CD4-positive, alpha-beta T cell treated with Interleukin-6 for 4 hours (primary cell): ENCODE measurements at regions not wholly inside any gene's neighbourhood (a gene's known extent, or its start where the extent isn't known, plus 50 kb on each side); places are given as distances from the start of the nearest gene placed in this dataset.
"Not testable (repeated sequence)": the region's sequence is repeated elsewhere in the genome, so short reads cannot be mapped to it uniquely, and the experiment has no call there.

Experiments
- DNase-seq: peaks from one replicate; pipeline ENCODE4 v3.0.0-alpha.2; 2020; ENCODE audit warnings: mixed read lengths

DNA sequence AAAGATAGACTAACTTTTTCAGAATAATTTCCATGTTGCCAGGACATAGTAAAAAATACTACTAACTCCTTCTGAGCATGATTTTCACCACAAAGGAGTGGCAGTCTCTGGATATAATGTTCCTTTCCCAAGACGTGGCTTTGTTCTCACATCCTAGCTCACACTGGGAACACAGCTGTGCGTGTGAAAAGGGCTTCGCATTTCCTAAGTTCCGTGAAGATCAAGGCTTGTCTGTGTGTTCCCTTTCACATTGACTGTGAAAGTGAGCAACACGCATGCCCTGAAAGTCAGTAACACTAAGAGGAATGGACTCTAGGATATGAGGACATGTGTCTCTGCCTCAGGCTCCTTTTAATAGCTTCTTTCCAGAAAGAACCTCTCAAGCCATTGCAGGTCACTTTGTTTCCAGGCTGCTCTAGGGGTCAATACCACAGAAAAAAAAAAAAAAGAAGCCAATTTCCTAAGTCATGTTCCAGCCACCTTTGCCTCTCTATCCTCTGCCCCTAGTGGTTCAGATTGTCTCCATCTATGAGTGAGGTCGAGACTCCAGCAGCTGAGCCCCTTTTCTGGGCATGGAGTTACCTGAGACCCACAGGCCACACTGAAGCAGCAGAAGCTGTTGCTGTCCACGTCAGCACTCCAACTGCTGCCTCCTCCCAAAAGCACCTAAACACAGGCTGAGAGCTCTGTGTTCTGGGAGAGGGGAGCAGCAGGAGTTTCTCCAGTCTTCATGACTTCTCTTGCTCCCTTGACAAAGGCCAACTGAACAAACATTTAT lies 355.9 kb downstream of the RSL24D1 start:
- no peak for DNase-seq

DNA sequence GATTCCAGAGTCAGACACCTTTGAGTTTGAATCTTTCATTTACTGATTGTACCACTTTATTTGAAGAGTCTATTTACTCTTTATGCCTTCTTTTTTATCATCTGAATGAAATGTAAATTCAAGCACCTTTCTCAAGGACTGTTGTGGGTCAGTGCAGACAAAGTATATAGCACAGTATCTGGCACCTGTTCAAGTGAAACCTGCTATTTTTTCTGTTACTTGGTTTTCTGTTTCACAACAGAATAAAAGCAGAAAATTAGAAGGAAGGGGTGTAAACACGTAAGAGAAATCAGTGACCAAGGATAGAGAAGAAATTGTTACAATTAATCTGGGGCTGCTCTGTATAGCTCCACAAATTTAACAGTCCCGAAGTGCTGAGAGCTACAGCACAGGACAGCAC lies 357.4 kb downstream of the RSL24D1 start:
- no peak for DNase-seq

- no peak for DNase-seq
Measured at GRCh38 chr15:54836052-54836795, 360.5 kb downstream of the RSL24D1 start.

DNA sequence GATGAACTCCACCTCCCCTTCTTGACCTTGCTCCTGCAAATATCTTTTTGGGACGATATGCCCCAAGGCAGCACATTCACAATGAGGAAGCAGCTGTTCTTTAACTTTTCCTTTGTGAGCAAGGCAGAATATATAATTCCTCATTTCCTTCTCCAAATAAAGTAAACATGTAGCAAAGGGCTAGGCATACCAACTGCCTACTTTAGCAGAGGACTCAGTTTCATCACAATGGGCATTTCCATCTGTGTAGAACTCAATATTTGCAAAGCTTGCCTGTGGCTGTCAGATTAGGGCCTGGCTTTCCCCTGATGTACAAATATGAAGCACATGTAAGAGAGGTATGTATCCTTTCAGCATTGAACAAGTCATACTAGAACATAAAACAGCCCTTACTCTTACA lies 366.9 kb downstream of the RSL24D1 start:
- DNase-seq: no peak

DNA sequence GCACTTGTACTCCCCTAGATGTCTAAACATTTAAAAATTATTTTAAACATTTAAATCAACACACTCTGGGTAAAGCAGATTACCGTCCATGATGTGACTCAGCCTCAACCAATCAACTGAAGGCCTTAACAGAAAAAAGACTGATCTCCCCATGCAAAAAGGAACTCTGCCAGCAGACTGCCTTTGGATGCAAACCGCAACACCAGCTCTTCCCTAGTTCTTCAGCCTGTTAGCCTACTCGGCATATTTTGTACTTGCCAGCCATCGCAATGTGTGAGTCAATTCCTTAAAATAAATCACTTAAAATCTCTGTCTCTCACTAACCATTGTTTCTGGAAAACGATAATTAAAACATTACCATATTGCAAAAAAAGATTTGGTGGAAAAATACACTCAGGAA lies 375.9 kb downstream of the RSL24D1 start:
- DNase-seq: no peak

GRCh38 chr15:54820098-54820497 lies 376.6 kb downstream of the RSL24D1 start:
- no peak for DNase-seq

DNA sequence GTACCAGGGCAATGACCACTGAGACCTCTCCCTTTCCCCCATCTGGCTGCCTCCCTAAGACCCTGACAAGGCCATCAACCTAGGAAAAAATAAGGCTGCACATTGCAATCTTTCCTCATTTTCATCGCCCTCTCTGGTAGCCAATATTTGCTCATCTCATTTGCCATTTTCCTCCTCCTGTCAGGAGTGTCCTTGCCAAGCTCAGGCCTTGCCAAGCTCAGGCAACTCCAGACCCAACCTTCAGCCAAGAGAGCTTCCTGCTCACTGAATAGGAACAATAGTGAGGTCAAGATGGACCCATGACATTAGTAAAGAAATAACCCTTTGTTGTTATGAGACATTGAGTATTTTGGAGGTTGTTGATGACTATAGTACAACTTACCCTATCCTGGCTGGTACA lies 380.3 kb downstream of the RSL24D1 start:
- DNase-seq: no peak

- DNase-seq: no peak
Measured at GRCh38 chr15:54815556-54815955, 381.2 kb downstream of the RSL24D1 start.

DNA sequence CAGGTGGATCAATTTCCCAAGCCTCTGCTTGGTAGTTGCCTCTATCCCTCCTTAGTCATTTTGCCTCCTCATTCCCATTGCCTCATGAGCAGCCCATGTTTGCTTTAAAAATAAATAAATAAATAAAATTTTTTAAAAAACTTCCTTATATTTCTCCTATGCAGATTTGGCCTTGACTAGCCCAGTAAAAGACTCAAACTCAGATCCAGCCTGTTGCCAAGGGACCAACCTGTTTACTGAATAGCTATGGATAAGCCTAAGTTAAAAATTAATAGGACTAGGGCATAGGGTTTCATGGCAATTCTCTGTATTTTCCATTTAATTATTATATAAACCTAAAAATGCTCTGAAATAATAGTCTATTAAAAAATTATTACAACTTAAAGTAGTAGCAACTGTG lies 384.4 kb downstream of the RSL24D1 start:
- DNase-seq: no peak

- DNase-seq: no peak
Measured at GRCh38 chr15:54810496-54810895, 386.2 kb downstream of the RSL24D1 start.

DNA sequence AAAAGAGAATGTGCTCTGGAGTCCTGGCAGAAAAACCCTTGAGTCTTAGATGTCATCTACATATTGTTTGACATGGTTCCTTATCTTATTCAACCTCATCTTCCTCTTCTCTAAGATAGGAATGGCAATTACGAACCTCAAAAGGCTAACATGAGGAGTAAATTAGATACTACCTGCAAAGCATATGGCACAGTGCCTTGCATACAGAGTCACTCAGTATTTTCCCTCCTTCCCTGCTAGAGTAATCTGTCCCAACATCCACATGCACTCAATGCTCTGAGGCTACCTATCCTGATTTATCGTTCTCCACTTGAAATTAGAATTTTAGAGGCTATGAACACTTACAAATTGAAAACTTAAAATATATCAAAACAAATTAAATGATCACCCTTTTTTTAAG lies 386.7 kb downstream of the RSL24D1 start:
- DNase-seq: no peak

DNA sequence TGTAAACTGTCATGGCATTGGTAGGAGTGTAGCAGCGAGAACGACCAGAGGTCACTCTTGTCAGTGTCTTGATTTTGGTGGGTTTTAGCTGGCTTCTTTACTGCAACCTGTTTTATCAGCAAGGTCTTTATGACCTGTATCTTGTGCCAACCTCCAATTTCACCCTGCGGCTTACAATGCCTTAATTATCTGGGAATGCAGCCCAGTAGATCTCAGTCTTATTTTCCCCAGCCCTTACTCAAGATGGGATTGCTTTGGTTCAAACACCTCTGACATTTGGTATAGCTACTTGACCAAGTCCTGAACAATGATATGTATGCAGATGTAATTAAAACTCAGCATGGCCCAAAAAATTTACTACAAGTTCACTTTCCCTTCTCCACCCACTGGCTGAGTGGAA lies 388.4 kb downstream of the RSL24D1 start:
- no peak for DNase-seq

- no peak for DNase-seq
Measured at GRCh38 chr15:54803987-54804386, 392.8 kb downstream of the RSL24D1 start.

DNA sequence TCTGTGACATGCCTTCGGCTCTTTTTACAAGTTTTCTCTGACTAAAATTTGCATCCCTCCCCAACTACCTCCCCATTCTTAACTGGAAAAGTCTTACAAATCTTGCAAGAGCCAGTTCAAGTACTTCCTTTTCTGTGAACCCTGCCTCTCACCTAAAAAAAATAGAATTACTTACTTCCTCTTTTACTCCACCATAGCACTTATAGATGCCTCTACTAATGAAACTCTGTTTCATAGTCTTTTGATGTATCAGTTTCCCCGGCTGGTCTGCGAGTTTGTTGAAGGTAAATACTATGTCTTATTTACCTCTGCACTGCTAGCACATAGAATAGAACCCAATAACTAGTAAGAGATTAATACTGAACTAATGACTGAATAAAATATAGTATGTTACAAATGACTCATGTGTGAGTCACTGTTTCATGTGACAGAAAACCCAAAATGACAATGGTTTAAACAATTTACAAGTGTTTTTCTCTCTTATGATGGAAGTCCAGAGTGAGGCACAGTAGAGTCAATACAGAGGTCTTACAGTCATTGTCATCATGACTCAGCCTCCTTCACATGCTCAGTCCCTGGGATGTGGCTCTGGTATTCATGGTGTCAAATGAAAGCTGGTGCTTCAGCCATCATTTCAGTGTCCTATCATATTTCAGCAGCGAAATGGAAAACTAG lies 393.5 kb downstream of the RSL24D1 start:
- DNase-seq: no peak

- no peak for DNase-seq
Measured at GRCh38 chr15:54792526-54792925, 404.2 kb downstream of the RSL24D1 start.

DNA sequence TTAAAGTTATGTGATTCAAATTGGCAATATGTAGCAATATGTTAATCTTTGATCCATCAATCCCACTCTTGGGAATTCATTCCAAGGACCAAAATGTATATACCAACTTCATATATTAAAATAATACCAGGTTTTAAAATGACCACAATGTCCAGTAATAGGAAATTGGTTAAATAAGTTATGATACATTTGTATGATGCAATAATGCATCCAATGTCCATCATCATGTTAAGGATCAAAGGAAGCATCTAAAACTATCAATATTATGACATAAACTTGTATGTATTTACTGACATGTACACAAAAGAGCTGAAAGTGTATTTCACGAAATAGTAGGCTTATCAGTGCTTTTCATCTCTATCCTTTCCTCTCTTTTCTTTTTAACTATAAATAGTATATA lies 406.0 kb downstream of the RSL24D1 start:
- no peak for DNase-seq

DNA sequence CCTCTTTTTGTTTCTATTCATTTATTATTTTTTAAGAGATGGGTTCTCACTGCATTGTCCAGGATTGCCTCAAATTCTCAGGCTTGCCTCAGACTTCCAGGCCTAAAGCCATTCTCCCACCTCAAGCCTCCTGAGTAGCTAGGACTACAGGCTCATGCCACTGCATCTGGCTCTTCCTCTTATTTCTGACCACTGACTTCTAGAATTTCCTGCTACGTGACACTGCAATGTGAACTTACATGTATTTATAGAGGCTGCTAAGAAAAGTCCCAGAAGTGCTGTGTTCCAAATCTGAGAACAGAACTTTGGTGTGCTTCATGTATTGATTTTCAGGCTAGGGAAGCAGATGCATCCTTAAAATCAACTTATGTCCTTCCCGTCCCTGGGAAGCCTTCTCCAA lies 407.4 kb downstream of the RSL24D1 start:
- no peak for DNase-seq

DNA sequence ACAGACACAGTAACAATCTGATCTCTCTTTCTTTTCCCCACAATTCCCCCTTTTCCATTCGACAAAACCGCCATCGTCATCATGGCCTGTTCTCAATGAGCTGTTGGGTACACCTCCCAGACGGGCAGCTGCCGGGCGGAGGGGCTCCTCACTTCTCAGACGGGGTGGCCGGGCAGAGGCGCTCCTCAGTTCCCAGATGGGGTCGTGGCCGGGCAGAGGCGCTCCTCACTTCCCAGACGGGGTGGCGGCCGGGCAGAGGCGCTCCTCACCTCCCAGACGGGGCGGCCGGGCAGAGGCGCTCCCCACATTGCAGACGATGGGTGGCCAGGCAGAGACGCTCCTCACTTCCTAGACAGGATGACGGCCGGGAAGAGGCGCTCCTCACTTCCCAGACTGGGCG lies 415.5 kb downstream of the RSL24D1 start:
- DNase-seq: not testable (repeated sequence)

DNA sequence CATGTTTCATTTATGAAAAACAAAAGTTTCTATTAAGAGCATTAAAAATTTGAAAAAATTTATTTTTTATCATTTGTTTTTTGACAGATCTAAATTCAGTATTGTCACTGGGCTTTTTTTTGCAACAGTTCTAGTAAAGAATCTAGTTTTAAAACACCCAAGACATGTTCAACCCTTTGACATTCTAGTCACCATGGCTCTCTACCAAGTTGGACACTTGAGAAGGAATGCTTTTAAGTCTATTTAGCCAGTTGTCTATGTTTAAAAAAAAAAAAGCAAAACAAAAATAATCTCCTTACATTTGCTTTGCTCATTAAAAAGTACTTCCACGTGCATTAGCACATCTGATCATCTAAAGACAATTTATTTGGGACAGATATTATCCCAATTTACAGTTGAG lies 417.5 kb downstream of the RSL24D1 start:
- DNase-seq: no peak

- DNase-seq: no peak
Measured at GRCh38 chr15:54776410-54776809, 420.3 kb downstream of the RSL24D1 start.

- no peak for DNase-seq
Measured at GRCh38 chr15:54772663-54773062, 424.1 kb downstream of the RSL24D1 start.

DNA sequence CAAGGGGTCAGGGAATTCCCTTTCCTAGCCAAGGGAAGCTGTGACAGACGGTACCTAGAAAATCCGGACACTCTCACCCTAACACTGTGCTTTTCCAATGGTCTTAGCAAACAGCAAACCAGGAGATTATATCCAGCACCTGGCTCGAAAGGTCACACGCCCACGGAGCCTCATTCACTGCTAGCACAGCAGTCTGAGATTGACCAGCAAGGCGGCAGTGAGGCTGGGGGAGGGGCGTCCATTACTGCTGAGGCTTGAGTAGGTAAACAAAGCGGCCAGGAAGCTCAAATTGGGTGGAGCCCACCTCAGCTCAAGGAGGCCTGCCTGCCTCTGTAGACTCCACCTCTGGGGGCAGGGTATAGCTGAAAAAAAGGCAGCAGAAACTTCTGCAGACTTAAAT lies 447.3 kb downstream of the RSL24D1 start:
- not testable (repeated sequence) for DNase-seq

GRCh38 chr15:54722342-54722986 lies 474.3 kb downstream of the RSL24D1 start:
- DNase-seq: no peak
